ENCODE measurements at regions not wholly inside any gene's neighbourhood (a gene's known extent, or its start where the extent isn't known, plus 50 kb on each side); places are given as distances from the start of the nearest gene placed in this dataset.
"Not testable (repeated sequence)": the region's sequence is repeated elsewhere in the genome, so short reads cannot be mapped to it uniquely, and the experiment has no call there.

DNA sequence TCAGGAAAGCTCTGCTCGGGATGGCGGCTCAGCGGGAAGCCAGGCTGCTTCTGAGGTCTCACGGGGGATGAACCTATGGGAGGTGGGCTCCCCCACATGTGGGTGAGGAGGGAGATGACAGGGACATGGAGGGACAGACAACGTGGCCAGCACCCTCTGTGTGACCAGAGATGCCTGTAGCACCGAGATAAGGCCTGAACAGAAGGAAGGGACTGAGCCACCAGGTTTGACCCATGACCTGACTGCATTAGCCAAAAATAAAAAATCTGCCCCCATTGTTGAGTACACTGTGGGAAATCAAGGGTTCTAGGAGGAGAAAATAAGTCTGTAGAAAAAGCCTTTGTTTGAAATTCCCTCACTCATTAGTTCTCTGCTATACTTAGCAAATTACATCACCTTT is 105.7 kb downstream of the RNASET2 start:
- TF ChIP-seq, protein P1, sequence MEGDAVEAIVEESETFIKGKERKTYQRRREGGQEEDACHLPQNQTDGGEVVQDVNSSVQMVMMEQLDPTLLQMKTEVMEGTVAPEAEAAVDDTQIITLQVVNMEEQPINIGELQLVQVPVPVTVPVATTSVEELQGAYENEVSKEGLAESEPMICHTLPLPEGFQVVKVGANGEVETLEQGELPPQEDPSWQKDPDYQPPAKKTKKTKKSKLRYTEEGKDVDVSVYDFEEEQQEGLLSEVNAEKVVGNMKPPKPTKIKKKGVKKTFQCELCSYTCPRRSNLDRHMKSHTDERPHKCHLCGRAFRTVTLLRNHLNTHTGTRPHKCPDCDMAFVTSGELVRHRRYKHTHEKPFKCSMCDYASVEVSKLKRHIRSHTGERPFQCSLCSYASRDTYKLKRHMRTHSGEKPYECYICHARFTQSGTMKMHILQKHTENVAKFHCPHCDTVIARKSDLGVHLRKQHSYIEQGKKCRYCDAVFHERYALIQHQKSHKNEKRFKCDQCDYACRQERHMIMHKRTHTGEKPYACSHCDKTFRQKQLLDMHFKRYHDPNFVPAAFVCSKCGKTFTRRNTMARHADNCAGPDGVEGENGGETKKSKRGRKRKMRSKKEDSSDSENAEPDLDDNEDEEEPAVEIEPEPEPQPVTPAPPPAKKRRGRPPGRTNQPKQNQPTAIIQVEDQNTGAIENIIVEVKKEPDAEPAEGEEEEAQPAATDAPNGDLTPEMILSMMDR (IDR thresholded peaks at IDR 0.05), result no peak
- H3K4me3 ChIP-seq, result no peak overlapping the region
- no peak overlapping the region for H3K27ac ChIP-seq
- DNase-seq (no peak), ATAC-seq (no peak)
- H3K4me1 ChIP-seq, result no peaks in the 10 kb centered on the region
- WGBS, 3 donors, result 71 to 79% (median 74%) methylated on average over 5 to 6 of the region's 6 CpGs
- no peaks in the 10 kb centered on the region for H3K36me3 ChIP-seq (ENCODE audit: insufficient read depth in 1 of 2, low read depth in 1 of 2)
- no peaks in the 10 kb centered on the region for H3K9me3 ChIP-seq
- no peaks in the 10 kb centered on the region for H3K27me3 ChIP-seq (ENCODE audit: insufficient read depth in 3 of 3, low read length in 2 of 3)
- intact Hi-C loops (cut with DNase I), result no loop called here

DNA sequence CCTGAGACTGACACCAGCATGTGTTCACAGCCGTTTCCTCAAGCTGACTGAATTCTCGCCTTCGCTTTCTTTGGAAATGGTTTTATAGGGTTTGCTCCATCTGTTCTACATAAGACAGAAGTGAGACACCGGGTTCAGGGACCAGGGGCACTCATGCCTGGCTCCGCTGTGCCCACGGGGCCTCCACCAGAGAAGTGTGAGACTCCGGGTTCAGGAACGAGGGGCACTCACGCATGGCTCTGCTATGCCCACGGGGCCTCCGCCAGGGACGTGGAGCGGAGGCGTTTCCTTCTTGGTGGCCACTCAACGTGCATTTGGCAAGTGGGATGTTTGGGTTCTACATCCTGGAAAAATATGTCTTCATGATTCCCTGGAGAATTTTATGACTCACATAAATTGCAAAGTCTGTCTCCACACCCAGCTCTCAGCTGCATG is 106.6 kb downstream of the RNASET2 start:
- intact Hi-C loops (cut with DNase I), result no loop called here
- Histone ChIP-seq H3K27me3 (ENCODE audit: insufficient read depth in 3 of 3, low read length in 2 of 3) (no peaks in the 10 kb centered on the region), H3K9me3 (no peaks in the 10 kb centered on the region), H3K4me3 (no peak overlapping the region), H3K4me1 (no peaks in the 10 kb centered on the region), H3K36me3 (ENCODE audit: insufficient read depth in 1 of 2, low read depth in 1 of 2) (no peaks in the 10 kb centered on the region), H3K27ac (no peak overlapping the region)
- 68 to 74% (median 74%) methylated on average over 15 of the region's 15 CpGs for WGBS, 3 donors
- ATAC-seq (no peak), DNase-seq (no peak)
- TF ChIP-seq, protein P1 (IDR thresholded peaks at IDR 0.05), result no peak

DNA sequence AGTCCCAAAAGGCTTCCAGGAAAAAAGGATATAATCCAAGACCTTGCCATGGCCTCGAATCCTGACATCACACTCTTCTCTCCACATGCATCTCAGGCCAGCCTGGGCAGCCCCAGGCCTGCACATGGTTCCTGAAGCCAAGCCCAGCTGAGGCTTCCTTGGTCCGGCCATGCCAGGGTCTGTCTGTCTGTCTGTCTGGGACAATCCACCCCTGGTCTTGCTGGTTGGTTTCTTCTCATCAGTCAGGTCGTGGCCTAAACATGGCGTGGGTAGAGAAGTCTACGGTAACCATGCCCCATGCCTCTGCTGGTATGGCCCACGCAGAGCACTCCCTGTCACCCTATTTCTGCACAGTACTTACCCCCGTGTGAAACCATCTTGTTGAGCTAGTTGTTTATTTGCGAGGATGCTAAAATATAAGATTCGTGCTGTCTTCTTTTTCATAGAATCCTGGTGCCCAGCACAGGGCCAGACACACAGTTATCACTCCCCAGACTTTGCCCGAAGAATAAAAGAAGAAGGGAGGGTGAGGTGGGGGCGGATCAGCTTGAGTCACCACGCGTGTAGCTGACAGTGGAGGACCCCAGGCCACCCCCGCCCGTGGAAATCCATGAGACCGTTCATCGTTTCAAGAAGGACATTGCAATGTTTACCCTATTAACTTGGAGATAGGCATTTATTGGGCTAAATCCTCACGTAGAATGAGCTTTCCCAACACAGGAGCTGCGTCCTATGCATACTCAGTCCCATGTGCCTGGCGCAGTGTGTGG is 107.2 kb downstream of the RNASET2 start:
- 87 to 91% (median 89%) methylated on average over 20 of the region's 20 CpGs for WGBS, 3 donors
- intact Hi-C loops (cut with DNase I), result no loop called here
- ATAC-seq (no peak), DNase-seq (no peak)
- Histone ChIP-seq H3K4me1 (no peaks in the 10 kb centered on the region), H3K27ac (no peak overlapping the region), H3K36me3 (ENCODE audit: insufficient read depth in 1 of 2, low read depth in 1 of 2) (no peaks in the 10 kb centered on the region), H3K27me3 (ENCODE audit: insufficient read depth in 3 of 3, low read length in 2 of 3) (no peaks in the 10 kb centered on the region), H3K9me3 (no peaks in the 10 kb centered on the region), H3K4me3 (no peak overlapping the region)
- TF ChIP-seq, protein P1 (IDR thresholded peaks at IDR 0.05), result no peak

DNA sequence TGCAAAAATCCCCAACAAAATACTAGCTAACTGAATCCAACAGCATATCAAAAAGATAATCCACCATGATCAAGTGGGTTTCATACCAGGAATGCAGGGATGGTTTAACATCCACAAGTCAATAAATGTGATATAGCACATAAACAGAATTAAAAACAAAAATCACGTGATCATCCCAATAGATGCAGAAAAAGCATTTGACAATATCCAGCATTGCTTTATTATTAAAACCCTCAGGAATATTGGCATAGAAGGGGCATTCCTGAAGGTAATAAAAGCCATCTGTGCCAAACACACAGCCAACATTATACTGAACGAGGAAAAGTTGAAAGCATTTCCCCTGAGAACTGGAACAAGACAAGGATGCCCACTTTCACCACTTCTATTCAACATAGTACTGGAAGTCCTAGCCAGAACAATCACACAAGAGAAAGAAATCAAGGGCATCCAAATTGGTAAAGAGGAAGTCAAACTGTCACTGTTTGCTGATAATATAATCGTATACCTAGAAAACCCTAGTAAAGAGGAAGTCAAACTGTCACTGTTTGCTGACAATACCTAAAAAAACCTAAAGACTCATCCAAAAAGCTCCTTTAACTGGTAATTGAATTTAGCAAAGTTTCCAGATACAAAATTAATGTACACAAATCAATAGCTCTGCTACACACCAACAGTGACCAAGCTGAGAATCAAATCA is 109.8 kb downstream of the RNASET2 start:
- H3K9me3 ChIP-seq; H3K4me3 ChIP-seq; H3K36me3 ChIP-seq (ENCODE audit: insufficient read depth in 1 of 2, low read depth in 1 of 2); H3K27ac ChIP-seq; intact Hi-C loops (cut with DNase I); H3K4me1 ChIP-seq; ATAC-seq; DNase-seq; H3K27me3 ChIP-seq (ENCODE audit: insufficient read depth in 3 of 3, low read length in 2 of 3): not testable (repeated sequence)
- WGBS, 3 donors, result 38 to 40% (median 38%) methylated on average over 3 of the region's 3 CpGs

DNA sequence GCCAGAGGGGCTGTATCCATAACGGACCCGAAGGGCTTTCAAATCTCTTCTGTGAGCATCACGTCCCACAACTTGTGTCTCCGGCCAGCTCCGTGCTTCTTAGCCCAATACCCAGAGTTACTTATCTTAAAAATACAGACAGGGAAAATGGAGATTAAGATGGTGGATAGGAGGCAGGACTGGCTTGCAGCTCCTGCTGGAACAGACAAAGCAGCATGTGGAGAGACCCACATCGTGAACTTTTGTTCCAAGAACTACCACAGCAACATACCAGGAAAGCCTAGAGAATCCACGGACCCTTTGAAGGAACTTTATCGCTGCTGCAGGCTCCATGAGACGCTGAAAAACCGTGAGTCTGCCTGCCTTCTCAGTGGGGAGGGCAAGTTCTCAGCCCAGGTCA is 113.7 kb downstream of the RNASET2 start:
- H3K27ac ChIP-seq, result no peak overlapping the region
- no peaks in the 10 kb centered on the region for H3K36me3 ChIP-seq (ENCODE audit: insufficient read depth in 1 of 2, low read depth in 1 of 2)
- H3K9me3 ChIP-seq, result no peaks in the 10 kb centered on the region
- no peaks in the 10 kb centered on the region for H3K4me1 ChIP-seq
- WGBS, 3 donors, result 85 to 93% (median 92%) methylated on average over 10 of the region's 10 CpGs
- intact Hi-C loops (cut with DNase I), result no loop called here
- DNase-seq (no peak), ATAC-seq (no peak)
- H3K27me3 ChIP-seq (ENCODE audit: insufficient read depth in 3 of 3, low read length in 2 of 3), result no peaks in the 10 kb centered on the region
- H3K4me3 ChIP-seq, result no peak overlapping the region
- TF ChIP-seq, protein P1 (IDR thresholded peaks at IDR 0.05), result no peak

Measured in psoas muscle (tissue), 7 donors.